ENCODE measurements at regions not wholly inside any gene's neighbourhood (a gene's known extent, or its start where the extent isn't known, plus 50 kb on each side); places are given as distances from the start of the nearest gene placed in this dataset.

DNA sequence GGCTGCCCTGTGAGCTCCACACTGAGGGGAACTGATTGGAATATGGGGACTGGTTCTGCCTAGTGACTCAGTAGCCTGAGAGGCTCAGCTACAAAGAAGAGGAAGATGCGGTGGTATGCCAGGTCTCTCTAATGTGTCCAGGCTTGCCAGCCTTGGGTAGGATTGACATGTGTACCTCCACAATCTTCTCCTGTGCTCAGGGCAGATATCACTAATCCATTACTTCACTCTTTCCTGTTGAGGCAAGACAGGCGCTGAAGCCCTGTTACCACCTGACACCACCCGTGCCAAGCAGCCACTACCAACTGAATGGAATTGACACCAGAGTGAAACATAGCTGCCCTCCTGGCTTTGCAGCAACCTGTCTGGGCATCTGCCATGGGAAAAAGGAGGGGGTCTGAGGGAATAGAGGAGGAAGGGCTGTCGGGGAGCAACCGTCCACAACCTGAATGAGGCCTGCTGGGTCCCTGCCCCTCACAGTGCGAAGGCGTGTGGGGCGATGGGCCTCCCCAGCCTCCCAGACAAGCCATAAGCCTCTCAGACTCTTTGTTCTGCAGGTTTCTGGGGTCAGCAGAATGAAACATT is 114.7 kb upstream of the CXCL14 start (continued):
- TF ChIP-seq BACH2 (CRISPR knock-in tag; IDR thresholded peaks at IDR 0.05; ENCODE audit: borderline replicate concordance), result no peak

GRCh38 chr5:135691044-135691443 is 112.3 kb upstream of the CXCL14 start:
- no peak for ATAC-seq

DNA sequence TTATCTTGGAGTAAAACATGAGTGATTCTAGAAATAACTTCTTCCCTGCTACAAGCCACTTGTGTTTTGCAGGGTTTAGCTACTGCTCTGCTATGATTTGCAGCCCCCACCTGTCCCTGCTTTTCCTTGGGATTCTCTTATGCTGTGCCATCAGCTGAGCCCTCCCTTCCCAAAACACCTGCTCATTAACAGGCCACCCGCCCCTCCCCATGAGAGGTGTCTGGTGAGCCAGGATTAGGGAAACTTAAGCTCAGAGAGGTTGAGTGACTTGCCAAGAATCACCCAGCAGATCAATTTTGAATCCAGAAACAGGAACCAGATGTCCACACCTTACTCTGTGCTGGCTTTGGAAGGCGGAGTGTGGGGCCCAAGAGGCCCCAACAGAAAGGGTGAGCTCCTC is 111.7 kb upstream of the CXCL14 start:
- no peak for ATAC-seq
- TF ChIP-seq SNAI2 (CRISPR knock-in tag; IDR thresholded peaks at IDR 0.05), result no peak
- no peak for TF ChIP-seq ZC3H10 (CRISPR knock-in tag; IDR thresholded peaks at IDR 0.05)
- no peak for TF ChIP-seq GLIS3 (CRISPR knock-in tag; IDR thresholded peaks at IDR 0.05)
- no peak for TF ChIP-seq ZNF565 (CRISPR knock-in tag; conservative IDR thresholded peaks at IDR 0.05; ENCODE audit: low read depth)
- no peak for TF ChIP-seq CSDC2 (CRISPR knock-in tag; IDR thresholded peaks at IDR 0.05)
- TF ChIP-seq TCF4 (CRISPR knock-in tag; IDR thresholded peaks at IDR 0.05; ENCODE audit: borderline replicate concordance), result no peak
- TF ChIP-seq CSRNP3 (CRISPR knock-in tag; IDR thresholded peaks at IDR 0.05), result no peak
- TF ChIP-seq RARB (CRISPR knock-in tag; IDR thresholded peaks at IDR 0.05), result no peak
- TF ChIP-seq ZFP3 (CRISPR knock-in tag; IDR thresholded peaks at IDR 0.05), result no peak
- TF ChIP-seq TSHZ2 (CRISPR knock-in tag; IDR thresholded peaks at IDR 0.05), result no peak
- no peak for TF ChIP-seq POU6F1 (CRISPR knock-in tag; IDR thresholded peaks at IDR 0.05; ENCODE audit: borderline replicate concordance, low read depth)
- TF ChIP-seq ARNTL (CRISPR knock-in tag; IDR thresholded peaks at IDR 0.05; ENCODE audit: borderline replicate concordance, low read depth), result no peak
- no peak for TF ChIP-seq BACH2 (CRISPR knock-in tag; IDR thresholded peaks at IDR 0.05; ENCODE audit: borderline replicate concordance)
- TF ChIP-seq TOX (CRISPR knock-in tag; IDR thresholded peaks at IDR 0.05; ENCODE audit: borderline replicate concordance), result no peak
- no peak for TF ChIP-seq PATZ1 (CRISPR knock-in tag; IDR thresholded peaks at IDR 0.05; ENCODE audit: borderline replicate concordance)
- no peak for TF ChIP-seq ZFP30 (CRISPR knock-in tag; IDR thresholded peaks at IDR 0.05)
- no peak for TF ChIP-seq OSR1 (CRISPR knock-in tag; IDR thresholded peaks at IDR 0.05)
- TF ChIP-seq ISL1 (CRISPR knock-in tag; IDR thresholded peaks at IDR 0.05), result no peak

More at GRCh38 chr5:135691044-135691443, 112.3 kb upstream of the CXCL14 start:
- no peak for TF ChIP-seq ESRRG (CRISPR knock-in tag; IDR thresholded peaks at IDR 0.05)
- no peak for TF ChIP-seq ZFP3 (CRISPR knock-in tag; IDR thresholded peaks at IDR 0.05)
- TF ChIP-seq TSHZ2 (CRISPR knock-in tag; IDR thresholded peaks at IDR 0.05), result no peak
- no peak for TF ChIP-seq ZNF8 (CRISPR knock-in tag; IDR thresholded peaks at IDR 0.05)
- TF ChIP-seq SNAI2 (CRISPR knock-in tag; IDR thresholded peaks at IDR 0.05), result no peak
- TF ChIP-seq POU6F1 (CRISPR knock-in tag; IDR thresholded peaks at IDR 0.05; ENCODE audit: borderline replicate concordance, low read depth), result no peak
- no peak for TF ChIP-seq ISL1 (CRISPR knock-in tag; IDR thresholded peaks at IDR 0.05)
- no peak for TF ChIP-seq BACH2 (CRISPR knock-in tag; IDR thresholded peaks at IDR 0.05; ENCODE audit: borderline replicate concordance)

Data from SK-N-SH treated with all-trans-retinoic acid at 6 μM for 48 hours (cell line).